NB4 (cell line): ENCODE measurements at regions not wholly inside any gene's neighbourhood (a gene's known extent, or its start where the extent isn't known, plus 50 kb on each side); places are given as distances from the start of the nearest gene placed in this dataset.

Source experiments
- POLR2A ChIP-seq: IDR thresholded peaks from 2 replicates; pipeline ENCODE4 v1.6.1; 2011; ENCODE audit warnings: mild to moderate bottlenecking; ENCODE audit not compliant: insufficient read length; ENCODE audit errors: extremely low read depth
- TF ChIP-seq, protein P1 (sequence below): IDR thresholded peaks from one replicate; pipeline ENCODE4 v1.5.1; 2012; ENCODE audit warnings: low read depth, low read length
- TF ChIP-seq, protein P2 (sequence below): IDR thresholded peaks from 2 replicates; pipeline ENCODE4 v1.6.1; 2011; ENCODE audit warnings: low read depth, low read length

DNA sequence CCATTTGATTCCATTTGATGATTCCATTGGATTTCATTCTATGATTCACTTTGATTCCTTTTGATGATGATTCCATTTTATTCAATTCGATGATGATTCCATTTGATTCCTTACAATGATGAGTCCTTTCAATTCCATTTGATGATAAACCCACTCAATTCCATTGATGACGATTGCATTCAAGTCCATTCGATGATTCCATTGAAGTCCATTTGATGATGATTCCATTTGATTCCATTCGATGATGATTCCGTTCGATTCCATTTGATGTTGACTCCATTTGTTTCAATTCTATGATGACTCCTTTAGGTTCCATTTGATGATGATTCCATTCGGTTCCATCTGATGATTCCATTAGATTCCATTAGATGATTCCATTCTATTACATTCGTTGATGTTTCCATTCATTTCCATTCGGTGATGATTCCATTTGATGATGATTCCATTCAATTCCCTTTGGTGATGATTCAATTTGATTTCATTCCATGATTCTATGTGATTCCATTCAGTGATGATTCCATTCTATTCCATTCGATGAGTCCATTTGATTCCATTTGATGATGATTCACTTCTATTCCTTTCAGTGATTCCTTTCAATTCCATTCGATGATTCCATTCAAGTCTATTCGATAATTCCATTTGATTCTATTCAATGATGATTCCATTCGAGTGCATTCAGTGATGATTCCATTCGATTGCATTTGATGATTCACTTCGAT, 1106.0 kb downstream of the RPIA start:
- TF ChIP-seq, protein P1, sequence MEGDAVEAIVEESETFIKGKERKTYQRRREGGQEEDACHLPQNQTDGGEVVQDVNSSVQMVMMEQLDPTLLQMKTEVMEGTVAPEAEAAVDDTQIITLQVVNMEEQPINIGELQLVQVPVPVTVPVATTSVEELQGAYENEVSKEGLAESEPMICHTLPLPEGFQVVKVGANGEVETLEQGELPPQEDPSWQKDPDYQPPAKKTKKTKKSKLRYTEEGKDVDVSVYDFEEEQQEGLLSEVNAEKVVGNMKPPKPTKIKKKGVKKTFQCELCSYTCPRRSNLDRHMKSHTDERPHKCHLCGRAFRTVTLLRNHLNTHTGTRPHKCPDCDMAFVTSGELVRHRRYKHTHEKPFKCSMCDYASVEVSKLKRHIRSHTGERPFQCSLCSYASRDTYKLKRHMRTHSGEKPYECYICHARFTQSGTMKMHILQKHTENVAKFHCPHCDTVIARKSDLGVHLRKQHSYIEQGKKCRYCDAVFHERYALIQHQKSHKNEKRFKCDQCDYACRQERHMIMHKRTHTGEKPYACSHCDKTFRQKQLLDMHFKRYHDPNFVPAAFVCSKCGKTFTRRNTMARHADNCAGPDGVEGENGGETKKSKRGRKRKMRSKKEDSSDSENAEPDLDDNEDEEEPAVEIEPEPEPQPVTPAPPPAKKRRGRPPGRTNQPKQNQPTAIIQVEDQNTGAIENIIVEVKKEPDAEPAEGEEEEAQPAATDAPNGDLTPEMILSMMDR = no peak
- no peak for TF ChIP-seq POLR2A
- TF ChIP-seq, protein P2, sequence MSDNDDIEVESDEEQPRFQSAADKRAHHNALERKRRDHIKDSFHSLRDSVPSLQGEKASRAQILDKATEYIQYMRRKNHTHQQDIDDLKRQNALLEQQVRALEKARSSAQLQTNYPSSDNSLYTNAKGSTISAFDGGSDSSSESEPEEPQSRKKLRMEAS = no peak
